ENCODE measurements at regions not wholly inside any gene's neighbourhood (a gene's known extent, or its start where the extent isn't known, plus 50 kb on each side); places are given as distances from the start of the nearest gene placed in this dataset.

DNA sequence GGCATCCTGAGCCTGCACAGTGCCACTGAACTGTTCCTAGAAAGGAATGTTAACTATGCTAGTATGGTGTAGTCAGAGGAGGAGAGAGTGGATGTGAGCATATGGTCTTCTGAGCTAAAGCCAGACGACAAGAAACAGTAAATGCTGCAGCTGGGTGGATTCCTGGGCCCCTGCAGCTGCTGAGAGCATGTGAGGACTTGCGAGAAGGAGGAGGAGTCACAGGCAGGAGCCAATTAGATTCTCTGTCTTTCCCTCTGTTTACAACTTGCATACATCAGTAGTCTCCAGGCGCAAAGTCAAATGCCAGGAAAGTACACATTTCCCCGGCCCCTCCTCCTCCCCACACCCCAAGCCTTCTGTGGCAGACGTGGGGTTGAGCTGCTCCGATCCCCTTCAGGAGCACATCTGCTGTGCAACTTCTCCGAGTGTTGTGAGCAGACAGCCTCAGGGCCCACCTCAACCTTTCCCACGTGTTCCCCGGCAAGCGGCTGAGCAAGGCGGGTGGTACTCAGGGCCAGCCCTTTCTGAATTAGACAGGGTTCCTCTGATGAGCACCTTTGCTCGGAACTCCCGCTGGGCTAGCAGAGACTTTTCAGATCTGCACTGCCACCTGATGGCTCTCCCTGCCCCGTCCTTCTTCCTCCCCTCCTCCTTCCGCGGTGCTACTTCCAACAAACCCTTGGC lies 108.7 kb upstream of the ATP6AP2 start:
- Histone ChIP-seq H3K4me1 (peaks cover 24% of the 10 kb centered on the region), H3K9me3 (no peaks in the 10 kb centered on the region), H3K4me3 (no peak overlapping the region), H3K27ac (no peak overlapping the region), H3K36me3 (no peaks in the 10 kb centered on the region), H3K27me3 (no peaks in the 10 kb centered on the region)
- DNase-seq (ENCODE audit: low spot score in 2 of 2), result no peak
- WGBS, result 33% methylated on average over 15 of the region's 16 CpGs
- TF ChIP-seq EP300 (IDR thresholded peaks at IDR 0.05), result no peak
- TF ChIP-seq POLR2A (IDR thresholded peaks at IDR 0.05), result no peak
- TF ChIP-seq, protein P1, sequence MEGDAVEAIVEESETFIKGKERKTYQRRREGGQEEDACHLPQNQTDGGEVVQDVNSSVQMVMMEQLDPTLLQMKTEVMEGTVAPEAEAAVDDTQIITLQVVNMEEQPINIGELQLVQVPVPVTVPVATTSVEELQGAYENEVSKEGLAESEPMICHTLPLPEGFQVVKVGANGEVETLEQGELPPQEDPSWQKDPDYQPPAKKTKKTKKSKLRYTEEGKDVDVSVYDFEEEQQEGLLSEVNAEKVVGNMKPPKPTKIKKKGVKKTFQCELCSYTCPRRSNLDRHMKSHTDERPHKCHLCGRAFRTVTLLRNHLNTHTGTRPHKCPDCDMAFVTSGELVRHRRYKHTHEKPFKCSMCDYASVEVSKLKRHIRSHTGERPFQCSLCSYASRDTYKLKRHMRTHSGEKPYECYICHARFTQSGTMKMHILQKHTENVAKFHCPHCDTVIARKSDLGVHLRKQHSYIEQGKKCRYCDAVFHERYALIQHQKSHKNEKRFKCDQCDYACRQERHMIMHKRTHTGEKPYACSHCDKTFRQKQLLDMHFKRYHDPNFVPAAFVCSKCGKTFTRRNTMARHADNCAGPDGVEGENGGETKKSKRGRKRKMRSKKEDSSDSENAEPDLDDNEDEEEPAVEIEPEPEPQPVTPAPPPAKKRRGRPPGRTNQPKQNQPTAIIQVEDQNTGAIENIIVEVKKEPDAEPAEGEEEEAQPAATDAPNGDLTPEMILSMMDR (IDR thresholded peaks at IDR 0.05), result no peak
- TF ChIP-seq POLR2AphosphoS5 (IDR thresholded peaks at IDR 0.05), result no peak

- H3K4me3 ChIP-seq, result no peak overlapping the region
- 91% methylated on average over 11 of the region's 11 CpGs for WGBS
- H3K9me3 ChIP-seq, result no peaks in the 10 kb centered on the region
- no peak for DNase-seq (ENCODE audit: low spot score in 2 of 2)
- TF ChIP-seq POLR2AphosphoS5 (IDR thresholded peaks at IDR 0.05), result no peak
- no peak for TF ChIP-seq EP300 (IDR thresholded peaks at IDR 0.05)
- TF ChIP-seq, protein P1 (IDR thresholded peaks at IDR 0.05), result no peak
- no peak for TF ChIP-seq POLR2A (IDR thresholded peaks at IDR 0.05)
- H3K4me1 ChIP-seq, result peaks cover 24% of the 10 kb centered on the region
- no peak overlapping the region for H3K27ac ChIP-seq
- no peaks in the 10 kb centered on the region for H3K27me3 ChIP-seq
- no peaks in the 10 kb centered on the region for H3K36me3 ChIP-seq
Observed at GRCh38 chrX:40470830-40471429, 109.8 kb upstream of the ATP6AP2 start.

GRCh38 chrX:40469316-40469715 lies 111.5 kb upstream of the ATP6AP2 start:
- Histone ChIP-seq H3K4me1 (peaks cover 24% of the 10 kb centered on the region), H3K36me3 (no peaks in the 10 kb centered on the region), H3K27ac (no peak overlapping the region), H3K27me3 (no peaks in the 10 kb centered on the region), H3K4me3 (no peak overlapping the region), H3K9me3 (no peaks in the 10 kb centered on the region)
- WGBS, result 51% methylated on average over 4 of the region's 4 CpGs
- DNase-seq (ENCODE audit: low spot score in 2 of 2), result no peak
- TF ChIP-seq POLR2A (IDR thresholded peaks at IDR 0.05), result no peak
- TF ChIP-seq, protein P1 (IDR thresholded peaks at IDR 0.05), result no peak
- no peak for TF ChIP-seq POLR2AphosphoS5 (IDR thresholded peaks at IDR 0.05)
- no peak for TF ChIP-seq EP300 (IDR thresholded peaks at IDR 0.05)

DNA sequence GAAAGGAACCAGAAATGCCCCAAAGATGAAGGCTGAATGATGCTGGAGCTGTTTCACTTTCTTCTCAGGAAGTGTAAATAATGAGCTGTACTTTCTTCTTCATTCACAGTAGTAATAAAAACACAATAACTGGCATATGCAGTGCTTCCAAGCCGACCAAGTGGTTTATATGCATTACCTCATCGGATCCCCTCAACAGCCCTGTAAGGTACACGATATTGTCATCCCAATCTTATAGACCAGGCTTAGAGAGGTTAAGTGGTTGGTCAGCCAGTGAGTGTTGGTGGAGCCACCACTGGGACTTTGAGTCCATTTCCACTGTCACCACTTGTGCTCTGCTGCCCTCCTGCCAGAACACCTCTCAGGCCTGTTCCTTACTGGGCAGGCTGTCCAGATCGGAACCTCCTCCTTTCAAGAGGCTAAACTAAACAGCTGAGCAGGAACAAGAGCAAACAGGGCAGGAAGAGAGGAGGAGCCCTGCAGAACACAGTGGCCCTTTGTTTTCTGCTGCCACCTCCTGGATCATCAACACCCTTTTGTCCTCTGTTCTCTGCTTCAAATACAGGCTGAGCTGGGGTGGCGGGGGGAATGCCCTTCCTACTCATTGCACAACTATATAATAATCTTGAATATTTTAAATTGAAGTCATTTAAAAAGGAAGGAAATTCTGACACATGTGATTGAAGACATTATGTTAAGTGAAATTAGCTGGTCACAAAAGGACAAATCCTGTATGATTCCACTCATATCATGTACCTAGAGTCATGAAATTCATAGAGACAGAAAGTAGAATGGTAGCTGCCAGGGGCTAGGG lies 112.5 kb upstream of the ATP6AP2 start:
- WGBS, result 56% methylated on average over 5 of the region's 5 CpGs
- Histone ChIP-seq H3K27ac (peak overlapping the region; percentile 34), H3K4me3 (no peak overlapping the region), H3K9me3 (no peaks in the 10 kb centered on the region), H3K27me3 (no peaks in the 10 kb centered on the region), H3K36me3 (no peaks in the 10 kb centered on the region), H3K4me1 (peaks cover 24% of the 10 kb centered on the region)
- no peak for TF ChIP-seq EP300 (IDR thresholded peaks at IDR 0.05)
- TF ChIP-seq POLR2AphosphoS5 (IDR thresholded peaks at IDR 0.05), result no peak
- TF ChIP-seq, protein P1 (IDR thresholded peaks at IDR 0.05), result peak in 1 of 2 donors; percentile 20
- TF ChIP-seq POLR2A (IDR thresholded peaks at IDR 0.05), result no peak
- DNase-seq (ENCODE audit: low spot score in 2 of 2), result no peak

DNA sequence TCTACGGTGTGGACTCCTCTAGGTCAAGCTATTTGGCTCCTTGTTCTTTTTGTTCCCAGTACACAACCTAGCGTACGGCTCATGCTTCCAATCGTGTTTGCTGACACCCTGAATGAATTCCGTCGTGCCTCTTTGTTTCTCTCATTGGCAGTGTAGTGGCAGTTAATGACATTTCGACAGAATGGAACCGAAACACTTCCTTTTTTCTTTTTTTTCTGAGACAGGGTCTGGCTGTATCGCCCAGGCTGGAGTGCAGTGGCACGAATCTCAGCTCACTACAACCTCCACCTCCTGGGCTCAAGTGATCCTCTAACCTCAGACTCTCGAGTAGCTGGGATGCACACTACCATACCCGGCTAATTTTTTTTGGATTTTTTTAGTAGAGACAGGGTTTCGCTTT lies 113.3 kb upstream of the ATP6AP2 start:
- no peaks in the 10 kb centered on the region for H3K36me3 ChIP-seq
- no peak for DNase-seq (ENCODE audit: low spot score in 2 of 2)
- peaks cover 21% of the 10 kb centered on the region for H3K4me1 ChIP-seq
- no peaks in the 10 kb centered on the region for H3K9me3 ChIP-seq
- no peak overlapping the region for H3K4me3 ChIP-seq
- no peaks in the 10 kb centered on the region for H3K27me3 ChIP-seq
- TF ChIP-seq POLR2A (IDR thresholded peaks at IDR 0.05) (no peak), POLR2AphosphoS5 (IDR thresholded peaks at IDR 0.05) (no peak), EP300 (IDR thresholded peaks at IDR 0.05) (no peak)
- TF ChIP-seq, protein P1 (IDR thresholded peaks at IDR 0.05), result no peak
- H3K27ac ChIP-seq, result no peak overlapping the region
- WGBS, result 91% methylated on average over 13 of the region's 13 CpGs

All from suprapubic skin (tissue), 4 donors.